KG1 (cell line): ENCODE measurements at regions not wholly inside any gene's neighbourhood (a gene's known extent, or its start where the extent isn't known, plus 50 kb on each side); places are given as distances from the start of the nearest gene placed in this dataset.
A peak's percentile ranks its signal among the peaks of the same experiment; 100 is the strongest.
"Not testable (repeated sequence)": the region's sequence is repeated elsewhere in the genome, so short reads cannot be mapped to it uniquely, and the experiment has no call there.

Experiments used
- DNase-seq: peaks from one replicate; lab custom pipeline; 2025; lab: John Stamatoyannopoulos, UW

- no peak for DNase-seq
Observed at GRCh38 chr9:21695443-21695842, 107.0 kb upstream of the MTAP start.

GRCh38 chr9:21695874-21696341, 106.5 kb upstream of the MTAP start:
- DNase-seq: no peak

- no peak for DNase-seq
Observed at GRCh38 chr9:21696411-21696871, 106.0 kb upstream of the MTAP start.

GRCh38 chr9:21708260-21708711, 94.2 kb upstream of the MTAP start:
- no peak for DNase-seq

- no peak for DNase-seq
Observed at GRCh38 chr9:21708856-21709255, 93.6 kb upstream of the MTAP start.

- DNase-seq: peak; percentile 27
Observed at GRCh38 chr9:21709464-21710058, 92.9 kb upstream of the MTAP start.

- DNase-seq: no peak
Observed at GRCh38 chr9:21710548-21711191, 91.8 kb upstream of the MTAP start.

GRCh38 chr9:21711504-21711903, 90.9 kb upstream of the MTAP start:
- no peak for DNase-seq

- no peak for DNase-seq
Observed at GRCh38 chr9:21715408-21715807, 87.0 kb upstream of the MTAP start.

- DNase-seq: no peak
Observed at GRCh38 chr9:21720758-21721157, 81.7 kb upstream of the MTAP start.

- DNase-seq: not testable (repeated sequence)
Observed at GRCh38 chr9:21727411-21727810, 75.0 kb upstream of the MTAP start.

- DNase-seq: no peak
Observed at GRCh38 chr9:21728781-21729180, 73.7 kb upstream of the MTAP start.

- DNase-seq: no peak
Observed at GRCh38 chr9:21729648-21730047, 72.8 kb upstream of the MTAP start.

- DNase-seq: no peak
Observed at GRCh38 chr9:21730899-21731298, 71.5 kb upstream of the MTAP start.

GRCh38 chr9:21741151-21741550, 61.3 kb upstream of the MTAP start:
- DNase-seq: no peak

GRCh38 chr9:21744320-21744719, 58.1 kb upstream of the MTAP start:
- no peak for DNase-seq

- DNase-seq: no peak
Observed at GRCh38 chr9:21744841-21745240, 57.6 kb upstream of the MTAP start.

- no peak for DNase-seq
Observed at GRCh38 chr9:21746550-21746949, 55.9 kb upstream of the MTAP start.

GRCh38 chr9:21747175-21747574, 55.3 kb upstream of the MTAP start:
- DNase-seq: no peak

- DNase-seq: no peak
Observed at GRCh38 chr9:21750021-21750735, 52.3 kb upstream of the MTAP start.

- no peak for DNase-seq
Observed at GRCh38 chr9:21751998-21752397, 50.4 kb upstream of the MTAP start.
